GM21717 (cell line): ENCODE measurements at regions not wholly inside any gene's neighbourhood (a gene's known extent, or its start where the extent isn't known, plus 50 kb on each side); places are given as distances from the start of the nearest gene placed in this dataset.
"Not testable (repeated sequence)": the region's sequence is repeated elsewhere in the genome, so short reads cannot be mapped to it uniquely, and the experiment has no call there.

Experiments used
- ATAC-seq: cut with Tn5 transposase; IDR thresholded peaks from one replicate; pipeline ENCODE4 v1.9.1; 2021; ENCODE audit warnings: mild to moderate bottlenecking, moderate library complexity; ENCODE audit not compliant: unreplicated experiment

GRCh38 chr7:34569975-34570699 lies 87.9 kb upstream of the NPSR1 start:
- ATAC-seq, result no peak

GRCh38 chr7:34575006-34575405 lies 83.0 kb upstream of the NPSR1 start:
- ATAC-seq, result no peak

GRCh38 chr7:34577934-34578333 lies 80.1 kb upstream of the NPSR1 start:
- ATAC-seq, result not testable (repeated sequence)

GRCh38 chr7:34581698-34582097 lies 76.3 kb upstream of the NPSR1 start:
- ATAC-seq, result not testable (repeated sequence)

- ATAC-seq, result no peak
Measured at GRCh38 chr7:34584526-34584925, 73.5 kb upstream of the NPSR1 start.

GRCh38 chr7:34596887-34597286 lies 61.1 kb upstream of the NPSR1 start:
- ATAC-seq, result no peak

GRCh38 chr7:34603711-34604444 lies 54.1 kb upstream of the NPSR1 start:
- no peak for ATAC-seq
